HG02798 (cell line): ENCODE measurements at regions not wholly inside any gene's neighbourhood (a gene's known extent, or its start where the extent isn't known, plus 50 kb on each side); places are given as distances from the start of the nearest gene placed in this dataset.
A peak's percentile ranks its signal among the peaks of the same experiment; 100 is the strongest.
"Not testable (repeated sequence)": the region's sequence is repeated elsewhere in the genome, so short reads cannot be mapped to it uniquely, and the experiment has no call there.

Source experiments
- ATAC-seq: cut with Tn5 transposase; IDR thresholded peaks from one replicate; pipeline ENCODE4 v1.9.1; 2021; ENCODE audit warnings: mild to moderate bottlenecking; ENCODE audit not compliant: unreplicated experiment, poor library complexity

- ATAC-seq, result not testable (repeated sequence)
Observed at GRCh38 chr4:102397056-102397455, 51.8 kb upstream of the SLC39A8 start.

- ATAC-seq, result no peak
Observed at GRCh38 chr4:102399021-102399420, 53.7 kb upstream of the SLC39A8 start.

- ATAC-seq, result no peak
Observed at GRCh38 chr4:102400898-102401297, 55.6 kb upstream of the SLC39A8 start.

- ATAC-seq, result no peak
Observed at GRCh38 chr4:102402223-102402622, 56.9 kb upstream of the SLC39A8 start.

GRCh38 chr4:102403116-102403515 is 57.8 kb upstream of the SLC39A8 start:
- no peak for ATAC-seq

- no peak for ATAC-seq
Observed at GRCh38 chr4:102404431-102404969, 59.2 kb upstream of the SLC39A8 start.

- no peak for ATAC-seq
Observed at GRCh38 chr4:102405821-102406401, 60.6 kb upstream of the SLC39A8 start.

GRCh38 chr4:102410884-102411283 is 65.6 kb upstream of the SLC39A8 start:
- not testable (repeated sequence) for ATAC-seq

GRCh38 chr4:102411408-102411807 is 66.1 kb upstream of the SLC39A8 start:
- ATAC-seq, result no peak

GRCh38 chr4:102416765-102417164 is 71.5 kb upstream of the SLC39A8 start:
- ATAC-seq, result no peak

GRCh38 chr4:102420563-102421398 is 75.5 kb upstream of the SLC39A8 start:
- ATAC-seq, result no peak

GRCh38 chr4:102422843-102423242 is 77.6 kb upstream of the SLC39A8 start:
- no peak for ATAC-seq

- ATAC-seq, result no peak
Observed at GRCh38 chr4:102423375-102423774, 77.8 kb upstream of the NFKB1 start.

GRCh38 chr4:102427371-102427998 is 73.7 kb upstream of the NFKB1 start:
- ATAC-seq, result no peak

GRCh38 chr4:102428122-102428521 is 73.0 kb upstream of the NFKB1 start:
- ATAC-seq, result no peak

- no peak for ATAC-seq
Observed at GRCh38 chr4:102429553-102429952, 71.6 kb upstream of the NFKB1 start.

- peak; percentile 2 for ATAC-seq
Observed at GRCh38 chr4:102430461-102430910, 70.7 kb upstream of the NFKB1 start.

- ATAC-seq, result no peak
Observed at GRCh38 chr4:102431608-102431961, 69.6 kb upstream of the NFKB1 start.

- no peak for ATAC-seq
Observed at GRCh38 chr4:102437111-102437510, 64.0 kb upstream of the NFKB1 start.

- ATAC-seq, result no peak
Observed at GRCh38 chr4:102438396-102439235, 62.5 kb upstream of the NFKB1 start.
